HUES48 (cell line): ENCODE measurements at regions not wholly inside any gene's neighbourhood (a gene's known extent, or its start where the extent isn't known, plus 50 kb on each side); places are given as distances from the start of the nearest gene placed in this dataset.
"Not testable (repeated sequence)": the region's sequence is repeated elsewhere in the genome, so short reads cannot be mapped to it uniquely, and the experiment has no call there.

Experiments used
- H3K27ac ChIP-seq: one replicate; pipeline ENCODE4 v1.7.0; 2013; ENCODE audit warnings: low read depth, low read length, inconsistent platforms
- H3K27me3 ChIP-seq: 2 replicates; pipeline ENCODE4 v1.6.1; 2013; ENCODE audit warnings: mild to moderate bottlenecking, low read length; ENCODE audit not compliant: control insufficient read depth, insufficient read depth
- H3K36me3 ChIP-seq: 2 replicates; pipeline ENCODE4 v1.6.1; 2013; ENCODE audit warnings: low read length; ENCODE audit not compliant: control insufficient read depth, insufficient read depth
- H3K4me1 ChIP-seq: 2 replicates; pipeline ENCODE4 v1.6.1; 2013; ENCODE audit warnings: mild to moderate bottlenecking, low read length; ENCODE audit not compliant: control insufficient read depth, insufficient read depth
- H3K4me3 ChIP-seq: 2 replicates; pipeline ENCODE4 v1.5.1; 2013; ENCODE audit warnings: mild to moderate bottlenecking, low read depth, low read length
- H3K9ac ChIP-seq: 2 replicates; pipeline ENCODE4 v1.6.1; 2013; ENCODE audit warnings: mild to moderate bottlenecking, low read depth, low read length, moderate library complexity
- H3K9me3 ChIP-seq: 2 replicates; pipeline ENCODE4 v1.6.1; 2013; ENCODE audit warnings: low read length; ENCODE audit not compliant: control insufficient read depth, insufficient read depth

- not testable (repeated sequence) for H3K4me3 ChIP-seq, H3K9me3 ChIP-seq, H3K4me1 ChIP-seq, H3K27me3 ChIP-seq, H3K27ac ChIP-seq, H3K9ac ChIP-seq, H3K36me3 ChIP-seq
Measured at GRCh38 chr11:37840345-37840744, 1242.3 kb upstream of the RAG2 start.

GRCh38 chr11:37830529-37830928 is 1232.5 kb upstream of the RAG2 start:
- H3K4me1 ChIP-seq: no peaks in the 10 kb centered on the region
- no peak overlapping the region for H3K27ac ChIP-seq
- H3K36me3 ChIP-seq: no peaks in the 10 kb centered on the region
- H3K27me3 ChIP-seq: no peaks in the 10 kb centered on the region
- H3K4me3 ChIP-seq: no peak overlapping the region
- no peak overlapping the region for H3K9ac ChIP-seq
- H3K9me3 ChIP-seq: no peaks in the 10 kb centered on the region

GRCh38 chr11:37817727-37818270 is 1219.8 kb upstream of the RAG2 start:
- Histone ChIP-seq H3K4me3 (no peak overlapping the region), H3K9me3 (no peaks in the 10 kb centered on the region), H3K36me3 (no peaks in the 10 kb centered on the region), H3K27me3 (no peaks in the 10 kb centered on the region), H3K4me1 (peaks cover 13% of the 10 kb centered on the region), H3K27ac (no peak overlapping the region), H3K9ac (no peak overlapping the region)

GRCh38 chr11:37812281-37812880 is 1214.3 kb upstream of the RAG2 start:
- H3K36me3 ChIP-seq: no peaks in the 10 kb centered on the region
- H3K4me3 ChIP-seq: no peak overlapping the region
- no peak overlapping the region for H3K9ac ChIP-seq
- H3K4me1 ChIP-seq: peaks cover 18% of the 10 kb centered on the region
- no peaks in the 10 kb centered on the region for H3K27me3 ChIP-seq
- H3K27ac ChIP-seq: no peak overlapping the region
- no peaks in the 10 kb centered on the region for H3K9me3 ChIP-seq

- no peaks in the 10 kb centered on the region for H3K36me3 ChIP-seq
- peaks cover 18% of the 10 kb centered on the region for H3K4me1 ChIP-seq
- H3K27me3 ChIP-seq: no peaks in the 10 kb centered on the region
- H3K9me3 ChIP-seq: no peaks in the 10 kb centered on the region
- no peak overlapping the region for H3K27ac ChIP-seq
- H3K9ac ChIP-seq: no peak overlapping the region
- H3K4me3 ChIP-seq: no peak overlapping the region
Measured at GRCh38 chr11:37811349-37811748, 1213.3 kb upstream of the RAG2 start.

- no peaks in the 10 kb centered on the region for H3K27me3 ChIP-seq
- H3K36me3 ChIP-seq: no peaks in the 10 kb centered on the region
- H3K9ac ChIP-seq: no peak overlapping the region
- H3K9me3 ChIP-seq: no peaks in the 10 kb centered on the region
- H3K4me3 ChIP-seq: no peak overlapping the region
- H3K27ac ChIP-seq: no peak overlapping the region
- no peaks in the 10 kb centered on the region for H3K4me1 ChIP-seq
Measured at GRCh38 chr11:37804666-37805065, 1206.6 kb upstream of the RAG2 start.

GRCh38 chr11:37788141-37788877 is 1190.3 kb upstream of the RAG2 start:
- no peak overlapping the region for H3K27ac ChIP-seq
- H3K4me3 ChIP-seq: no peak overlapping the region
- no peak overlapping the region for H3K9ac ChIP-seq

GRCh38 chr11:37786214-37786755 is 1188.2 kb upstream of the RAG2 start:
- Histone ChIP-seq H3K4me3 (no peak overlapping the region), H3K36me3 (no peaks in the 10 kb centered on the region), H3K4me1 (peaks cover 3% of the 10 kb centered on the region; the same call in 1 of the 2 replicates), H3K27ac (no peak overlapping the region), H3K27me3 (no peaks in the 10 kb centered on the region), H3K9ac (no peak overlapping the region), H3K9me3 (peaks cover 18% of the 10 kb centered on the region)

More at GRCh38 chr11:37788141-37788877, 1190.3 kb upstream of the RAG2 start:
- Histone ChIP-seq H3K4me1 (peaks cover 3% of the 10 kb centered on the region; the same call in 1 of the 2 replicates), H3K27me3 (no peaks in the 10 kb centered on the region), H3K9me3 (peaks cover 11% of the 10 kb centered on the region), H3K36me3 (no peaks in the 10 kb centered on the region)

- no peaks in the 10 kb centered on the region for H3K27me3 ChIP-seq
- H3K9me3 ChIP-seq: no peaks in the 10 kb centered on the region
- H3K27ac ChIP-seq: no peak overlapping the region
- no peaks in the 10 kb centered on the region for H3K36me3 ChIP-seq
- H3K4me3 ChIP-seq: no peak overlapping the region
- H3K4me1 ChIP-seq: no peaks in the 10 kb centered on the region
- no peak overlapping the region for H3K9ac ChIP-seq
Measured at GRCh38 chr11:37774441-37774840, 1176.4 kb upstream of the RAG2 start.

GRCh38 chr11:37770145-37770544 is 1172.1 kb upstream of the RAG2 start:
- H3K4me3 ChIP-seq: no peak overlapping the region

GRCh38 chr11:37762079-37762478 is 1164.0 kb upstream of the RAG2 start:
- Histone ChIP-seq H3K4me3 (no peak overlapping the region), H3K27ac (no peak overlapping the region), H3K9ac (no peak overlapping the region), H3K4me1 (no peaks in the 10 kb centered on the region), H3K27me3 (no peaks in the 10 kb centered on the region), H3K36me3 (no peaks in the 10 kb centered on the region), H3K9me3 (no peaks in the 10 kb centered on the region)

More at GRCh38 chr11:37770145-37770544, 1172.1 kb upstream of the RAG2 start:
- Histone ChIP-seq H3K27me3 (no peaks in the 10 kb centered on the region), H3K9me3 (no peaks in the 10 kb centered on the region), H3K36me3 (no peaks in the 10 kb centered on the region), H3K27ac (no peak overlapping the region), H3K4me1 (no peaks in the 10 kb centered on the region), H3K9ac (no peak overlapping the region)
